ENCODE measurements at regions not wholly inside any gene's neighbourhood (a gene's known extent, or its start where the extent isn't known, plus 50 kb on each side); places are given as distances from the start of the nearest gene placed in this dataset.

GRCh38 chr3:181564222-181564621 is 147.5 kb upstream of the SOX2 start:
- Histone ChIP-seq H3K27ac (ENCODE audit: low read depth in 2 of 2, low read length in 2 of 2) (no peak overlapping the region), H3K27me3 (ENCODE audit: control insufficient read depth, insufficient read depth, low read length) (no peaks in the 10 kb centered on the region), H3K4me3 (ENCODE audit: low read length in 3 of 3) (no peak overlapping the region), H3K4me1 (ENCODE audit: control insufficient read depth in 2 of 3, insufficient read depth in 2 of 3, low read depth in 1 of 3, low read length in 3 of 3) (no peaks in the 10 kb centered on the region), H3K36me3 (ENCODE audit: control insufficient read depth in 2 of 3, insufficient read depth in 3 of 3, low read length in 3 of 3) (no peaks in the 10 kb centered on the region), H3K9ac (ENCODE audit: low read length in 3 of 3) (no peak overlapping the region), H3K9me3 (ENCODE audit: control insufficient read depth in 2 of 3, insufficient read depth in 1 of 3, low read length in 3 of 3) (no peaks in the 10 kb centered on the region)
- intact Hi-C loops (cut with DNase I): no loop called here
- no peak for TF ChIP-seq CTCF (IDR thresholded peaks at IDR 0.05; ENCODE audit: borderline replicate concordance, extremely low read depth, insufficient read depth)
- no peak for FAIRE-seq
- no peak for DNase-seq

GRCh38 chr3:181561139-181562031 is 150.3 kb upstream of the SOX2 start:
- Histone ChIP-seq H3K9me3 (ENCODE audit: control insufficient read depth in 2 of 3, insufficient read depth in 1 of 3, low read length in 3 of 3) (no peaks in the 10 kb centered on the region), H3K27ac (ENCODE audit: low read depth in 2 of 2, low read length in 2 of 2) (no peak overlapping the region), H3K4me3 (ENCODE audit: low read length in 3 of 3) (no peak overlapping the region), H3K27me3 (ENCODE audit: control insufficient read depth, insufficient read depth, low read length) (no peaks in the 10 kb centered on the region), H3K4me1 (ENCODE audit: control insufficient read depth in 2 of 3, insufficient read depth in 2 of 3, low read depth in 1 of 3, low read length in 3 of 3) (no peaks in the 10 kb centered on the region), H3K36me3 (ENCODE audit: control insufficient read depth in 2 of 3, insufficient read depth in 3 of 3, low read length in 3 of 3) (no peaks in the 10 kb centered on the region), H3K9ac (ENCODE audit: low read length in 3 of 3) (no peak overlapping the region)
- FAIRE-seq: no peak
- peak in 2 of 5 donors; percentile 5 to 6 for DNase-seq
- TF ChIP-seq CTCF (IDR thresholded peaks at IDR 0.05; ENCODE audit: borderline replicate concordance, extremely low read depth, insufficient read depth): no peak
- intact Hi-C loops (cut with DNase I): no loop called here

GRCh38 chr3:181558870-181559269 is 152.9 kb upstream of the SOX2 start:
- Histone ChIP-seq H3K36me3 (ENCODE audit: control insufficient read depth in 2 of 3, insufficient read depth in 3 of 3, low read length in 3 of 3) (no peaks in the 10 kb centered on the region), H3K4me3 (ENCODE audit: low read length in 3 of 3) (no peak overlapping the region), H3K9ac (ENCODE audit: low read length in 3 of 3) (no peak overlapping the region), H3K9me3 (ENCODE audit: control insufficient read depth in 2 of 3, insufficient read depth in 1 of 3, low read length in 3 of 3) (no peaks in the 10 kb centered on the region), H3K27ac (ENCODE audit: low read depth in 2 of 2, low read length in 2 of 2) (no peak overlapping the region), H3K4me1 (ENCODE audit: control insufficient read depth in 2 of 3, insufficient read depth in 2 of 3, low read depth in 1 of 3, low read length in 3 of 3) (no peaks in the 10 kb centered on the region), H3K27me3 (ENCODE audit: control insufficient read depth, insufficient read depth, low read length) (no peaks in the 10 kb centered on the region)
- no peak for TF ChIP-seq CTCF (IDR thresholded peaks at IDR 0.05; ENCODE audit: borderline replicate concordance, extremely low read depth, insufficient read depth)
- intact Hi-C loops (cut with DNase I): no loop called here
- DNase-seq (no peak), FAIRE-seq (no peak)

Data from kidney (tissue), 13 donors.